GM21737 (cell line): ENCODE measurements at regions not wholly inside any gene's neighbourhood (a gene's known extent, or its start where the extent isn't known, plus 50 kb on each side); places are given as distances from the start of the nearest gene placed in this dataset.

Source experiments
- ATAC-seq: cut with Tn5 transposase; IDR thresholded peaks from one replicate; pipeline ENCODE4 v1.9.1; 2021; ENCODE audit warnings: mild to moderate bottlenecking, moderate library complexity; ENCODE audit not compliant: unreplicated experiment

- no peak for ATAC-seq
These were observed 176.7 kb downstream of the SOX9 start for GRCh38 chr17:72297326-72298115.

- no peak for ATAC-seq
These were observed 178.3 kb downstream of the SOX9 start for GRCh38 chr17:72299100-72299499.

- ATAC-seq, result no peak
These were observed 178.8 kb downstream of the SOX9 start for GRCh38 chr17:72299592-72299991.

- no peak for ATAC-seq
These were observed 181.1 kb downstream of the SOX9 start for GRCh38 chr17:72301887-72302286.

- ATAC-seq, result no peak
These were observed 181.9 kb downstream of the SOX9 start for GRCh38 chr17:72302735-72303134.

GRCh38 chr17:72303787-72304733, 183.2 kb downstream of the SOX9 start:
- no peak for ATAC-seq

- no peak for ATAC-seq
These were observed 184.0 kb downstream of the SOX9 start for GRCh38 chr17:72304859-72305258.

- no peak for ATAC-seq
These were observed 184.7 kb downstream of the SOX9 start for GRCh38 chr17:72305472-72305871.

GRCh38 chr17:72306037-72306436, 185.2 kb downstream of the SOX9 start:
- no peak for ATAC-seq

GRCh38 chr17:72307836-72308235, 187.0 kb downstream of the SOX9 start:
- no peak for ATAC-seq

GRCh38 chr17:72308744-72309385, 188.0 kb downstream of the SOX9 start:
- ATAC-seq, result no peak

- ATAC-seq, result no peak
These were observed 190.2 kb downstream of the SOX9 start for GRCh38 chr17:72311004-72311403.

GRCh38 chr17:72315122-72315913, 194.5 kb downstream of the SOX9 start:
- ATAC-seq, result no peak

- no peak for ATAC-seq
These were observed 197.3 kb downstream of the SOX9 start for GRCh38 chr17:72318131-72318530.

GRCh38 chr17:72321896-72322295, 201.1 kb downstream of the SOX9 start:
- no peak for ATAC-seq

- ATAC-seq, result peak; percentile 74
These were observed 211.5 kb downstream of the SOX9 start for GRCh38 chr17:72332367-72332766.

GRCh38 chr17:72333570-72333969, 212.8 kb downstream of the SOX9 start:
- no peak for ATAC-seq

GRCh38 chr17:72334205-72334604, 213.4 kb downstream of the SOX9 start:
- no peak for ATAC-seq

- no peak for ATAC-seq
These were observed 215.4 kb downstream of the SOX9 start for GRCh38 chr17:72336026-72336803.

GRCh38 chr17:72336804-72337070, 215.9 kb downstream of the SOX9 start:
- no peak for ATAC-seq
